ENCODE measurements at regions not wholly inside any gene's neighbourhood (a gene's known extent, or its start where the extent isn't known, plus 50 kb on each side); places are given as distances from the start of the nearest gene placed in this dataset.
"Not testable (repeated sequence)": the region's sequence is repeated elsewhere in the genome, so short reads cannot be mapped to it uniquely, and the experiment has no call there.

GRCh38 chr9:21711504-21711903 is 90.9 kb upstream of the MTAP start:
- H3K9me3 ChIP-seq: no peaks in the 10 kb centered on the region
- intact Hi-C loops (cut with DNase I; ENCODE audit: low total_unique reads): no loop called here
- H3K27me3 ChIP-seq: no peaks in the 10 kb centered on the region
- no peaks in the 10 kb centered on the region for H3K4me1 ChIP-seq
- TF ChIP-seq, protein P1, sequence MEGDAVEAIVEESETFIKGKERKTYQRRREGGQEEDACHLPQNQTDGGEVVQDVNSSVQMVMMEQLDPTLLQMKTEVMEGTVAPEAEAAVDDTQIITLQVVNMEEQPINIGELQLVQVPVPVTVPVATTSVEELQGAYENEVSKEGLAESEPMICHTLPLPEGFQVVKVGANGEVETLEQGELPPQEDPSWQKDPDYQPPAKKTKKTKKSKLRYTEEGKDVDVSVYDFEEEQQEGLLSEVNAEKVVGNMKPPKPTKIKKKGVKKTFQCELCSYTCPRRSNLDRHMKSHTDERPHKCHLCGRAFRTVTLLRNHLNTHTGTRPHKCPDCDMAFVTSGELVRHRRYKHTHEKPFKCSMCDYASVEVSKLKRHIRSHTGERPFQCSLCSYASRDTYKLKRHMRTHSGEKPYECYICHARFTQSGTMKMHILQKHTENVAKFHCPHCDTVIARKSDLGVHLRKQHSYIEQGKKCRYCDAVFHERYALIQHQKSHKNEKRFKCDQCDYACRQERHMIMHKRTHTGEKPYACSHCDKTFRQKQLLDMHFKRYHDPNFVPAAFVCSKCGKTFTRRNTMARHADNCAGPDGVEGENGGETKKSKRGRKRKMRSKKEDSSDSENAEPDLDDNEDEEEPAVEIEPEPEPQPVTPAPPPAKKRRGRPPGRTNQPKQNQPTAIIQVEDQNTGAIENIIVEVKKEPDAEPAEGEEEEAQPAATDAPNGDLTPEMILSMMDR (IDR thresholded peaks at IDR 0.05): no peak
- DNase-seq: no peak
- no peaks in the 10 kb centered on the region for H3K36me3 ChIP-seq
- H3K4me3 ChIP-seq: no peak overlapping the region
- H3K27ac ChIP-seq: no peak overlapping the region

- TF ChIP-seq, protein P1 (IDR thresholded peaks at IDR 0.05): no peak
- Histone ChIP-seq H3K27me3 (no peaks in the 10 kb centered on the region), H3K27ac (no peak overlapping the region), H3K4me3 (no peak overlapping the region), H3K4me1 (no peaks in the 10 kb centered on the region), H3K36me3 (no peaks in the 10 kb centered on the region), H3K9me3 (no peaks in the 10 kb centered on the region)
- no peak for DNase-seq
- intact Hi-C loops (cut with DNase I; ENCODE audit: low total_unique reads): no loop called here
Measured at GRCh38 chr9:21715408-21715807, 87.0 kb upstream of the MTAP start.

- no peak for DNase-seq
- Histone ChIP-seq H3K27ac (no peak overlapping the region), H3K4me3 (no peak overlapping the region), H3K36me3 (no peaks in the 10 kb centered on the region), H3K4me1 (no peaks in the 10 kb centered on the region), H3K27me3 (no peaks in the 10 kb centered on the region), H3K9me3 (no peaks in the 10 kb centered on the region)
- TF ChIP-seq, protein P1 (IDR thresholded peaks at IDR 0.05): no peak
- intact Hi-C loops (cut with DNase I; ENCODE audit: low total_unique reads): no loop called here
Measured at GRCh38 chr9:21720758-21721157, 81.7 kb upstream of the MTAP start.

DNA sequence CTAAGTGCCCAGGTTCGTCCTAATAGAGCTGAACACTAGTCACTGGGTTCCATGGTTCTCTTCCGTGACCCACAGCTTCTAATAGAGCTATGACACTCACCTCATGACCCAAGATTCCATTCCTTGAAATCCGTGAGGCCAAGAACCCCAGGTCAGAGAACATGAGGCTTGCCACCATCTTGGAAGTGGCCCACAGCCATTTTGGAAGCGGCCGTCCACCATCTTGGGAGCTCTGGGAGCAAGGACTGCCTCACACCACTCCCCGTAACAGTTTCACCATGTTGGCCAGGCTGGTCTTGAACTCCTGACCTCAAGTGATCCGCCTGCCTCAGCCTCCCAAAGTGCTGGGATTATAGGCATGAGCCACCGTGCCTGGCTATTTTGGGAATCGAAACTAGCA is 75.0 kb upstream of the MTAP start:
- intact Hi-C loops (cut with DNase I; ENCODE audit: low total_unique reads); H3K27me3 ChIP-seq; H3K36me3 ChIP-seq; H3K4me1 ChIP-seq; H3K4me3 ChIP-seq; H3K9me3 ChIP-seq; H3K27ac ChIP-seq; DNase-seq: not testable (repeated sequence)

- TF ChIP-seq, protein P1 (IDR thresholded peaks at IDR 0.05): no peak
- H3K4me3 ChIP-seq: no peak overlapping the region
Measured at GRCh38 chr9:21728781-21729180, 73.7 kb upstream of the MTAP start.

GRCh38 chr9:21729648-21730047 is 72.8 kb upstream of the MTAP start:
- H3K9me3 ChIP-seq: no peaks in the 10 kb centered on the region
- TF ChIP-seq, protein P1 (IDR thresholded peaks at IDR 0.05): no peak
- no peak overlapping the region for H3K4me3 ChIP-seq
- intact Hi-C loops (cut with DNase I; ENCODE audit: low total_unique reads): no loop called here
- no peaks in the 10 kb centered on the region for H3K27me3 ChIP-seq
- no peaks in the 10 kb centered on the region for H3K36me3 ChIP-seq
- H3K27ac ChIP-seq: no peak overlapping the region
- no peak for DNase-seq
- H3K4me1 ChIP-seq: no peaks in the 10 kb centered on the region

More at GRCh38 chr9:21728781-21729180, 73.7 kb upstream of the MTAP start:
- Histone ChIP-seq H3K27me3 (no peaks in the 10 kb centered on the region), H3K36me3 (no peaks in the 10 kb centered on the region), H3K9me3 (no peaks in the 10 kb centered on the region), H3K27ac (no peak overlapping the region), H3K4me1 (no peaks in the 10 kb centered on the region)
- intact Hi-C loops (cut with DNase I; ENCODE audit: low total_unique reads): no loop called here
- DNase-seq: no peak
